GM12892 (cell line): ENCODE measurements at regions not wholly inside any gene's neighbourhood (a gene's known extent, or its start where the extent isn't known, plus 50 kb on each side); places are given as distances from the start of the nearest gene placed in this dataset.

ENCODE experiments used
- POLR2A ChIP-seq: IDR thresholded peaks from 2 replicates; pipeline ENCODE4 v1.6.1; 2011; ENCODE audit warnings: low read depth, low read length, control low read depth
- TAF1 ChIP-seq: IDR thresholded peaks from 2 replicates; pipeline ENCODE4 v1.6.1; 2011; ENCODE audit warnings: low read depth, mild to moderate bottlenecking, control low read depth, low read length, borderline replicate concordance

GRCh38 chr13:22454586-22454985 lies 726.2 kb upstream of the SGCG start:
- TF ChIP-seq POLR2A, result no peak
- TF ChIP-seq TAF1, result no peak
